PC-9 (cell line): ENCODE measurements at regions not wholly inside any gene's neighbourhood (a gene's known extent, or its start where the extent isn't known, plus 50 kb on each side); places are given as distances from the start of the nearest gene placed in this dataset.
"Not testable (repeated sequence)": the region's sequence is repeated elsewhere in the genome, so short reads cannot be mapped to it uniquely, and the experiment has no call there.

Experiments used
- EZH2 ChIP-seq: fragments of 200-600 bp; sonication (generic); IDR thresholded peaks from 2 replicates; pipeline ENCODE4 v1.8.0; 2017; ENCODE audit warnings: antibody characterized with exemption, low read depth
- TF ChIP-seq, protein P1 (sequence below): fragments of 200-600 bp; sonication (generic); conservative IDR thresholded peaks from 2 replicates; pipeline ENCODE4 v1.6.1; 2017; ENCODE audit warnings: mixed run types, antibody characterized with exemption, mild to moderate bottlenecking, moderate library complexity

DNA sequence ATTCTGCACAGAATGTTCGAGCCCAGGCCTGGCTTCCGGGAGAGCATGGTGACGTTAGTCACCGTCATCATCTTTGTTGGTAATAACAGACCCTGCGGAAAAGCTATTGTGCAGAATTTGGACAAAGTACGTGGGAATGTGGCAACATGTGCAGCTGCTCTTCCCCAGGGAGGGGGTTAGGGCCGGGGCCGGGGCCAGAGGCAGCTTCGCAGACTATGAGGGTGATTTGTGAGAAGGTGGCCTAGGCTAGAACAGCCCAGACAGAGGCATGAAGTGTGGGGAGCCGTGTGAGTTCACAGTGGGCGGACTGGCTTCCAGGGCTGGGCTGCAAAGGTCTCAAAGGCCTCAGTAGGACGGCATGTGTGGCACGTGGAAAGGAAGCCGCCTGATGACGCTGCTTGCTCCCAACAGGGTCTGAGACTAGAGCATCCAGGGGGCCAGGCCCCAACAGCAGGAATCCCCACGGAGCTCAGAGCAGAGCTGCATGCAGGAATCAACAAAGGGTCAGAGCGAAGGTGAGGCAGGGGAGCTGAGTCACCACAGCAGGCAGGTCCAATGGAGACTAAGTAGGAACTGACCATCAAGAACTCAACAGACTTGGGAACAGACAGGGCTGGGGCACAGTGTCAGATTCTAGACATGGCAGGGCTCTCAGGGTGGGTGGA is 109.2 kb downstream of the NPIPB11 start:
- not testable (repeated sequence) for TF ChIP-seq EZH2
- TF ChIP-seq, protein P1, sequence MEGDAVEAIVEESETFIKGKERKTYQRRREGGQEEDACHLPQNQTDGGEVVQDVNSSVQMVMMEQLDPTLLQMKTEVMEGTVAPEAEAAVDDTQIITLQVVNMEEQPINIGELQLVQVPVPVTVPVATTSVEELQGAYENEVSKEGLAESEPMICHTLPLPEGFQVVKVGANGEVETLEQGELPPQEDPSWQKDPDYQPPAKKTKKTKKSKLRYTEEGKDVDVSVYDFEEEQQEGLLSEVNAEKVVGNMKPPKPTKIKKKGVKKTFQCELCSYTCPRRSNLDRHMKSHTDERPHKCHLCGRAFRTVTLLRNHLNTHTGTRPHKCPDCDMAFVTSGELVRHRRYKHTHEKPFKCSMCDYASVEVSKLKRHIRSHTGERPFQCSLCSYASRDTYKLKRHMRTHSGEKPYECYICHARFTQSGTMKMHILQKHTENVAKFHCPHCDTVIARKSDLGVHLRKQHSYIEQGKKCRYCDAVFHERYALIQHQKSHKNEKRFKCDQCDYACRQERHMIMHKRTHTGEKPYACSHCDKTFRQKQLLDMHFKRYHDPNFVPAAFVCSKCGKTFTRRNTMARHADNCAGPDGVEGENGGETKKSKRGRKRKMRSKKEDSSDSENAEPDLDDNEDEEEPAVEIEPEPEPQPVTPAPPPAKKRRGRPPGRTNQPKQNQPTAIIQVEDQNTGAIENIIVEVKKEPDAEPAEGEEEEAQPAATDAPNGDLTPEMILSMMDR, result not testable (repeated sequence)
